GM10248 (cell line): ENCODE measurements at regions not wholly inside any gene's neighbourhood (a gene's known extent, or its start where the extent isn't known, plus 50 kb on each side); places are given as distances from the start of the nearest gene placed in this dataset.

Experiments
- CTCF ChIA-PET: fragments of 300-600 bp; sonication (Branson Sonifier 250); formaldehyde crosslinking; extraction: SDS; loops from one replicate; lab custom pipeline; 2021; ENCODE audit warnings: antibody characterized with exemption; lab: Yijun Ruan, JAX
- POLR2A ChIA-PET: fragments of 350-650 bp; sonication (Branson Sonifier 250); formaldehyde crosslinking; extraction: SDS; loops from one replicate; lab custom pipeline; 2020; ENCODE audit warnings: antibody characterized with exemption; lab: Yijun Ruan, JAX
- DNase-seq: peaks from one replicate; pipeline ENCODE4 v3.0.0; 2012; ENCODE audit errors: extremely low spot score
- CTCF ChIP-seq: IDR thresholded peaks from 2 replicates; pipeline ENCODE4 v1.5.1; 2012; ENCODE audit warnings: mild to moderate bottlenecking, low read depth; ENCODE audit errors: extremely low read depth, missing control alignments, control extremely low read depth

GRCh38 chr12:114757684-114758325, 73.8 kb upstream of the TBX3 start:
- DNase-seq, result no peak
- ChIA-PET CTCF (no interaction called here), POLR2A (no interaction called here)
- TF ChIP-seq CTCF, result no peak

- DNase-seq, result no peak
- POLR2A ChIA-PET, result no interaction called here
- no peak for TF ChIP-seq CTCF
- CTCF ChIA-PET, result no interaction called here
These were observed 68.2 kb upstream of the TBX3 start for GRCh38 chr12:114752217-114752616.

- CTCF ChIA-PET, result no interaction called here
- TF ChIP-seq CTCF, result no peak
- POLR2A ChIA-PET, result no interaction called here
- DNase-seq, result no peak
These were observed 67.7 kb upstream of the TBX3 start for GRCh38 chr12:114751712-114752111.

GRCh38 chr12:114750917-114751316, 66.9 kb upstream of the TBX3 start:
- POLR2A ChIA-PET, result no interaction called here
- DNase-seq, result no peak
- TF ChIP-seq CTCF, result no peak
- CTCF ChIA-PET, result no interaction called here

DNA sequence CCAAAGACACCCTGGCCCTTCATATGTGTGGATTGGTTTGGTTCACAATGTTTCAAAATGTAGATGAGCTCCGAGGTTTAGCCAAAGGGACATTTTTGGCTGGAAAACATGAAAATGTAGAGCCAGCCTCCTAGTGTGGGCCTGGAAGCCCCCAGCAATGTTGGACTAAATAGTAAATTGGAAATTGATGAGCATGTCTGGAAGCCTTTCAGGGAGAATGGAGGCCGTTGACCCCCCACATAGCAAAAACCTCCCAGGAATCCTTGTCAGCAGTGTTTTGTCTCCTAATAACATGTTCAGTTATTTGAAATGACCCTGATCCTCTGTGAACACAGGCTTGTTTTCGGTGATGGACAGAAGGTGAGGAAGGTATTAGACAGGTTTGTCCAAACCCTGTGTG, 65.1 kb upstream of the TBX3 start:
- ChIA-PET CTCF (no interaction called here), POLR2A (no interaction called here)
- DNase-seq, result no peak
- TF ChIP-seq CTCF, result no peak

GRCh38 chr12:114747012-114747858, 63.3 kb upstream of the TBX3 start:
- ChIA-PET POLR2A (no interaction called here), CTCF (no interaction called here)
- DNase-seq, result no peak
- no peak for TF ChIP-seq CTCF
